ENCODE measurements at regions not wholly inside any gene's neighbourhood (a gene's known extent, or its start where the extent isn't known, plus 50 kb on each side); places are given as distances from the start of the nearest gene placed in this dataset.

GRCh38 chr5:164799391-164799790 lies 1294.0 kb downstream of the MAT2B start:
- Mint-ChIP-seq H3K27me3 (no peaks in the 10 kb centered on the region), H3K36me3 (ENCODE audit: insufficient read depth) (no peaks in the 10 kb centered on the region), H3K4me3 (no peak overlapping the region), H3K27ac (ENCODE audit: low read depth) (no peak overlapping the region), H3K4me1 (no peaks in the 10 kb centered on the region), H3K9me3 (peaks cover 14% of the 10 kb centered on the region)
- DNase-seq (ENCODE audit: low spot score in 2 of 2) = no peak
- ATAC-seq (replicated peaks; ENCODE audit: extremely low read depth, poor library complexity, severe bottlenecking) = no peak

- no peak for DNase-seq (ENCODE audit: low spot score in 2 of 2)
- Mint-ChIP-seq H3K4me3 (no peak overlapping the region), H3K36me3 (ENCODE audit: insufficient read depth) (peaks cover 1% of the 10 kb centered on the region), H3K4me1 (no peaks in the 10 kb centered on the region), H3K27ac (ENCODE audit: low read depth) (no peak overlapping the region), H3K27me3 (no peaks in the 10 kb centered on the region), H3K9me3 (peaks cover 20% of the 10 kb centered on the region)
- ATAC-seq (replicated peaks; ENCODE audit: extremely low read depth, poor library complexity, severe bottlenecking) = no peak
Measured at GRCh38 chr5:164801910-164802309, 1296.5 kb downstream of the MAT2B start.

GRCh38 chr5:164809821-164810220 lies 1304.4 kb downstream of the MAT2B start:
- H3K36me3 Mint-ChIP-seq (ENCODE audit: insufficient read depth) = peaks cover under 1% of the 10 kb centered on the region
- no peak for ATAC-seq (replicated peaks; ENCODE audit: extremely low read depth, poor library complexity, severe bottlenecking)
- H3K27me3 Mint-ChIP-seq = no peaks in the 10 kb centered on the region
- no peak for DNase-seq (ENCODE audit: low spot score in 2 of 2)
- H3K4me1 Mint-ChIP-seq = no peaks in the 10 kb centered on the region
- no peak overlapping the region for H3K27ac Mint-ChIP-seq (ENCODE audit: low read depth)
- no peak overlapping the region for H3K4me3 Mint-ChIP-seq
- peaks cover 6% of the 10 kb centered on the region for H3K9me3 Mint-ChIP-seq

GRCh38 chr5:164818445-164818844 lies 1313.0 kb downstream of the MAT2B start:
- Mint-ChIP-seq H3K9me3 (no peaks in the 10 kb centered on the region), H3K27me3 (no peaks in the 10 kb centered on the region), H3K4me1 (no peaks in the 10 kb centered on the region), H3K36me3 (ENCODE audit: insufficient read depth) (no peaks in the 10 kb centered on the region), H3K27ac (ENCODE audit: low read depth) (no peak overlapping the region), H3K4me3 (no peak overlapping the region)
- no peak for DNase-seq (ENCODE audit: low spot score in 2 of 2)
- ATAC-seq (replicated peaks; ENCODE audit: extremely low read depth, poor library complexity, severe bottlenecking) = no peak

GRCh38 chr5:164824671-164825070 lies 1319.3 kb downstream of the MAT2B start:
- H3K27ac Mint-ChIP-seq (ENCODE audit: low read depth) = no peak overlapping the region

GRCh38 chr5:164832516-164832915 lies 1327.1 kb downstream of the MAT2B start:
- Mint-ChIP-seq H3K27ac (ENCODE audit: low read depth) (no peak overlapping the region), H3K27me3 (no peaks in the 10 kb centered on the region), H3K4me1 (no peaks in the 10 kb centered on the region), H3K4me3 (no peak overlapping the region), H3K36me3 (ENCODE audit: insufficient read depth) (no peaks in the 10 kb centered on the region), H3K9me3 (peaks cover 5% of the 10 kb centered on the region)
- no peak for DNase-seq (ENCODE audit: low spot score in 2 of 2)
- ATAC-seq (replicated peaks; ENCODE audit: extremely low read depth, poor library complexity, severe bottlenecking) = no peak

More at GRCh38 chr5:164824671-164825070, 1319.3 kb downstream of the MAT2B start:
- Mint-ChIP-seq H3K4me3 (no peak overlapping the region), H3K9me3 (peaks cover 15% of the 10 kb centered on the region), H3K27me3 (no peaks in the 10 kb centered on the region), H3K4me1 (no peaks in the 10 kb centered on the region), H3K36me3 (ENCODE audit: insufficient read depth) (no peaks in the 10 kb centered on the region)
- no peak for DNase-seq (ENCODE audit: low spot score in 2 of 2)
- no peak for ATAC-seq (replicated peaks; ENCODE audit: extremely low read depth, poor library complexity, severe bottlenecking)

GRCh38 chr5:164844348-164844747 lies 1338.9 kb downstream of the MAT2B start:
- no peaks in the 10 kb centered on the region for H3K27me3 Mint-ChIP-seq
- H3K9me3 Mint-ChIP-seq = peaks cover 41% of the 10 kb centered on the region
- no peak overlapping the region for H3K27ac Mint-ChIP-seq (ENCODE audit: low read depth)
- no peaks in the 10 kb centered on the region for H3K36me3 Mint-ChIP-seq (ENCODE audit: insufficient read depth)
- no peak overlapping the region for H3K4me3 Mint-ChIP-seq
- ATAC-seq (replicated peaks; ENCODE audit: extremely low read depth, poor library complexity, severe bottlenecking) (no peak), DNase-seq (ENCODE audit: low spot score in 2 of 2) (no peak)
- H3K4me1 Mint-ChIP-seq = no peaks in the 10 kb centered on the region

- H3K9me3 Mint-ChIP-seq = peaks cover 22% of the 10 kb centered on the region
- no peaks in the 10 kb centered on the region for H3K27me3 Mint-ChIP-seq
- H3K36me3 Mint-ChIP-seq (ENCODE audit: insufficient read depth) = no peaks in the 10 kb centered on the region
- no peak overlapping the region for H3K4me3 Mint-ChIP-seq
- H3K27ac Mint-ChIP-seq (ENCODE audit: low read depth) = no peak overlapping the region
- no peaks in the 10 kb centered on the region for H3K4me1 Mint-ChIP-seq
- ATAC-seq (replicated peaks; ENCODE audit: extremely low read depth, poor library complexity, severe bottlenecking) (no peak), DNase-seq (ENCODE audit: low spot score in 2 of 2) (no peak)
Measured at GRCh38 chr5:164860896-164861295, 1355.5 kb downstream of the MAT2B start.

- DNase-seq (ENCODE audit: low spot score in 2 of 2) = no peak
- H3K9me3 Mint-ChIP-seq = peaks cover 22% of the 10 kb centered on the region
- no peaks in the 10 kb centered on the region for H3K4me1 Mint-ChIP-seq
- H3K27ac Mint-ChIP-seq (ENCODE audit: low read depth) = no peak overlapping the region
- H3K36me3 Mint-ChIP-seq (ENCODE audit: insufficient read depth) = no peaks in the 10 kb centered on the region
- no peak for ATAC-seq (replicated peaks; ENCODE audit: extremely low read depth, poor library complexity, severe bottlenecking)
- H3K27me3 Mint-ChIP-seq = no peaks in the 10 kb centered on the region
- no peak overlapping the region for H3K4me3 Mint-ChIP-seq
Measured at GRCh38 chr5:164861610-164862009, 1356.2 kb downstream of the MAT2B start.

- Mint-ChIP-seq H3K36me3 (ENCODE audit: insufficient read depth) (no peaks in the 10 kb centered on the region), H3K9me3 (peaks cover 16% of the 10 kb centered on the region), H3K4me3 (no peak overlapping the region), H3K27ac (ENCODE audit: low read depth) (no peak overlapping the region), H3K27me3 (no peaks in the 10 kb centered on the region), H3K4me1 (no peaks in the 10 kb centered on the region)
- ATAC-seq (replicated peaks; ENCODE audit: extremely low read depth, poor library complexity, severe bottlenecking) (no peak), DNase-seq (ENCODE audit: low spot score in 2 of 2) (no peak)
Measured at GRCh38 chr5:164868761-164869160, 1363.3 kb downstream of the MAT2B start.

- no peak overlapping the region for H3K4me3 Mint-ChIP-seq
- ATAC-seq (replicated peaks; ENCODE audit: extremely low read depth, poor library complexity, severe bottlenecking) = no peak
Measured at GRCh38 chr5:164869325-164869724, 1363.9 kb downstream of the MAT2B start.

GRCh38 chr5:164876793-164877192 lies 1371.4 kb downstream of the MAT2B start:
- Mint-ChIP-seq H3K4me3 (no peak overlapping the region), H3K4me1 (no peaks in the 10 kb centered on the region), H3K36me3 (ENCODE audit: insufficient read depth) (no peaks in the 10 kb centered on the region), H3K27ac (ENCODE audit: low read depth) (no peak overlapping the region), H3K27me3 (no peaks in the 10 kb centered on the region), H3K9me3 (peaks cover 11% of the 10 kb centered on the region)
- no peak for ATAC-seq (replicated peaks; ENCODE audit: extremely low read depth, poor library complexity, severe bottlenecking)
- DNase-seq (ENCODE audit: low spot score in 2 of 2) = no peak

More at GRCh38 chr5:164869325-164869724, 1363.9 kb downstream of the MAT2B start:
- Mint-ChIP-seq H3K9me3 (peaks cover 20% of the 10 kb centered on the region), H3K27ac (ENCODE audit: low read depth) (no peak overlapping the region), H3K4me1 (no peaks in the 10 kb centered on the region), H3K36me3 (ENCODE audit: insufficient read depth) (no peaks in the 10 kb centered on the region), H3K27me3 (no peaks in the 10 kb centered on the region)
- no peak for DNase-seq (ENCODE audit: low spot score in 2 of 2)

GRCh38 chr5:164881442-164881841 lies 1376.0 kb downstream of the MAT2B start:
- Mint-ChIP-seq H3K36me3 (ENCODE audit: insufficient read depth) (no peaks in the 10 kb centered on the region), H3K4me1 (no peaks in the 10 kb centered on the region), H3K4me3 (no peak overlapping the region), H3K9me3 (peaks cover 13% of the 10 kb centered on the region), H3K27ac (ENCODE audit: low read depth) (no peak overlapping the region), H3K27me3 (no peaks in the 10 kb centered on the region)
- DNase-seq (ENCODE audit: low spot score in 2 of 2) = no peak
- ATAC-seq (replicated peaks; ENCODE audit: extremely low read depth, poor library complexity, severe bottlenecking) = no peak

GRCh38 chr5:164885179-164885578 lies 1379.8 kb downstream of the MAT2B start:
- no peak for DNase-seq (ENCODE audit: low spot score in 2 of 2)
- H3K4me1 Mint-ChIP-seq = no peaks in the 10 kb centered on the region
- no peaks in the 10 kb centered on the region for H3K27me3 Mint-ChIP-seq
- H3K4me3 Mint-ChIP-seq = no peak overlapping the region
- peaks cover 18% of the 10 kb centered on the region for H3K9me3 Mint-ChIP-seq
- no peak for ATAC-seq (replicated peaks; ENCODE audit: extremely low read depth, poor library complexity, severe bottlenecking)
- no peaks in the 10 kb centered on the region for H3K36me3 Mint-ChIP-seq (ENCODE audit: insufficient read depth)
- H3K27ac Mint-ChIP-seq (ENCODE audit: low read depth) = no peak overlapping the region
